HG03060 (cell line): ENCODE measurements at regions not wholly inside any gene's neighbourhood (a gene's known extent, or its start where the extent isn't known, plus 50 kb on each side); places are given as distances from the start of the nearest gene placed in this dataset.
A peak's percentile ranks its signal among the peaks of the same experiment; 100 is the strongest.

Experiments
- ATAC-seq: cut with Tn5 transposase; IDR thresholded peaks from one replicate; pipeline ENCODE4 v1.9.1; 2021; ENCODE audit warnings: low read depth, moderate number of reproducible peaks; ENCODE audit not compliant: unreplicated experiment

DNA sequence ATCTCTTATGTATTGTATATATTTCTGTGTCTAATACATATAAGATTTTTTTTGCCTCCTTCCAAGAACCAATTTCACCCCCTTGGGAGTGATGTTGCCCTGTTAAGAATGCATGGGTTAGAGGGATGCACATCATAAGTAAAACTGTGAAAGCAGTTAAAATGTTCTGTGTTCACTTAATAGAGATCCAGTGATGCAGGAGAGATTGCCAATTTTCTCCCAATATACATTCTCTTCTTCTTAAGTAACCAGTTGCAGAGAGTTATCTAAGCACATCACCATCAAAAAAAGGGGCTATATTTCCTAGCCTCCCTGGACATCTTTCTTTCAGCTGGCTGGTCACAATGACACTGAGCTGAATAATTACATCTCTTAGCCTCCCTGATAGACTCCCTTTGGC, 307.0 kb downstream of the OSTF1 start:
- no peak for ATAC-seq

DNA sequence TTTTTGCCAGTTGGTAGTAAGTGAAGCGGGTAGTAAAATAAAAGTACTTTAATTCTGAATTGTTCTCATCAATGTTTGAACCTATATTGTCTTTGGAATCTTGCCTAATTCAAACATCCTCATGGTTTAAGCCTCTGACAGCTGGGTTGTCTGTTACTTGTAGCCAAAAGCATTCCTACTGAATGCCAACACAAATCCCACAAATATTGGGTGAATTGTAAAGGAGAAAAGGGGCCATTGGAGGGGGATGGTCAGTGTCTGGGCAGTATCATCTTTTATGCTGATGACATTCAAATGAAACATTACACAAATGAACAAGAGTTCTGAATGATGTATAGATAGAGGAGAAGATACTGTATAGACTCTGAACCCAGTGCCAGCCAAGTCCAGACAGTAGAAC, 309.5 kb downstream of the OSTF1 start:
- no peak for ATAC-seq

DNA sequence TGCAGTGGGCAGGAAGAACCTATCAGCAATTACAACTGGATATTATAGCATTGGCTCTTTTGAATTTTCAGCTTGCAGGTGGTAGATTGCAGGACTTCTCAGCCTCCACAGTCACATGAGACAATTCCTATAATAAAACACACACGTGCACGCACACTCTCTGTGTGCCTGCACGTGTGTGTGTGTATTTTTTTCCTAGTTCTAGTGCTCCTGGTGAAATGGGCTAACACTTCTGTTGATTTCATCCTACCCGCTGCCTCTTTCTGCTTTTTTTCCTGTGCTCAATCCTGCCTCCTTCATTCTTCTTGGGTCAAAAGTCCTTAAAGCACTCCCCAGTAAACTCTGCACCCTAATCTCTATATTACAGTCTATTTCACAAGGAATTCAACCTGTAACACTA, 320.1 kb downstream of the OSTF1 start:
- no peak for ATAC-seq

DNA sequence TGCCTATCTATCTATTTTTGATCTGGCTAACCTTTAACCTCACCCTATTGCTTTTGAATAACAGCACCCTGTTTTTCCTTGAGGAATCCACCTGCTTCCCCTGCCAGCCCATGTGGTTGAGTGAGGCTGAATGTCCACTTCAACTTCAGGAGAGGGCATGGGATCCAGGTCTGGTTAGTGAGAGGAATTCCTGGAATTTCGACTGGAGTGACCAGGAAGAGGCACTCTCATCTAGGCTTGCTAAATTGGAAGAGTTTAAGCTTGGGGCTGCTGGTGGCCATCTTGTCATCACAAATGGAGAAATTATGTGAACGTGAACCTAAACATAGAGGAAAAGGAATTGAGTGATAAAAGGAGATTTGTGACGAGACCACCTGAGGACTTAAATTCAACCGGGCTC, 322.1 kb downstream of the OSTF1 start:
- ATAC-seq: no peak

DNA sequence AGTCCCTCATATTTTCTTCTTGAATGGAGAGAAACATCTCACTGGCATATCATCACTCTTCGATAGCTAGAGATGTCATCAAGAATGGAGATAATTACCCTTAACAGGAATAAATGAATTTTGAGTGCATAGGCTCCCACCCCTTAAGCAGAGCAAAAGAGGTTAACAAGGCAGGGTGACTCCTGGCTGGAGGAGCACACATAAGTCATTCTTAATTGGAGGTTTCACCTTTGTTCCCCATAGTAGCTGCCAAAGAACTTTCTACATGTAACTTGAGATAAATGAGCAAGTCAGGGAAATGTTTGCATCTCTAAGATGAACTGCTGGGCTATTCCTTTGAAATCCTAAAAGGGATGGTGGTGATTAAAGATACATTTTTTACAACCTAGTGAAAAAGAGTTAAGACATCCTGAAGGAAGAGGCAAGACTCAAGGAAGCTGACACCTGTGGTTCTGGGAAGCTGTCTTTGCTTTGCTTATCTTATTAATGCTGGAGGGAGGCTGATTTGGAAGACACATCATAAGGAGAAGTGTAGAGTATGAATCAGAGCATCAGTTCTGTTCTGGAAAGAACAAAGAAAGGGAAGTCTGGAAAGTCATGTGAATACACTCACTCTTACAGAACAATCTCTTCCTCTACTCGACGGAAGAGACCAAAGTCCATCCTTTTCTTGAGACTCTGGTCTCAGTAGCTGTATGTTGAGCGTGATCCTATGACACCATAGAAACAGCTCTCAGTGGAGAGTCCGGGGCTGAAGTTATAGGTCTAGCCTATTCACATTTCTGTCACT, 326.3 kb downstream of the OSTF1 start:
- ATAC-seq: no peak

DNA sequence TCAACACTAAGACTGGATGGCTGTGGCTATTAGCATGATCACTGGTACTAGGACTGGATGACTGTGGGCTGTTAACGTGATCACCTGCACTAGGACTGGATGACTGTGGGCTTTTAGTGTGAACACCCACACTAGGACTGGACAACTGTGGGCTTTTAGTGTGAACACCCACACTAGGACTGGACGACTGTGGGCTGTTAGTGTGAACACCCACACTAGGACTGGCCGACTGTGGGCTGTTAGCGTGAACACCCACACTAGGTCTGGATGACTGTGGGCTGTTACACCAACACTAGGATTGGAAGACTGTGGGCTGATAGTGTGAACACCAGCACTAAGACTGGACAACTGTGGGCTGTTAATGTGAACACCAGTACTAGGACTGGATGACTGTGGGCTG, 329.2 kb downstream of the OSTF1 start:
- ATAC-seq: no peak

DNA sequence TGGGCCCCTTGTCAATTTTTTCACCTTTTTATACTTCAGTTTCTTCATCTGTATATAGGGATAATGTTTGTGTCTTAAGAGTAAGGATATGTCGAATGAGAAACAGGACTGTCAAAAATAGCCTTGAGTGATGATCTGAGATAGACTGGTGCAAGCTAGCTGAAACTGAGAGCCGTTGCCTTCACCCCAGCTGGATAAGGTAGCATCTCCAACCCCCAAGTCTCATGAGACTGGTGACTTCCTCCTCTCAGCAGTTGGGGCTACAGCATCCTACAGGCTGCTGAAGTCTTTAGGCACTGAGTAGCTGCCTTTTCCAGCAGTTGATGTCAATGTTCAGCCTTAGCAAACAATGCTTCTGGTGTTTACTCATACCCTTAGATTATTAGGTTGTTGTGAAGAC, 330.2 kb downstream of the OSTF1 start:
- no peak for ATAC-seq

DNA sequence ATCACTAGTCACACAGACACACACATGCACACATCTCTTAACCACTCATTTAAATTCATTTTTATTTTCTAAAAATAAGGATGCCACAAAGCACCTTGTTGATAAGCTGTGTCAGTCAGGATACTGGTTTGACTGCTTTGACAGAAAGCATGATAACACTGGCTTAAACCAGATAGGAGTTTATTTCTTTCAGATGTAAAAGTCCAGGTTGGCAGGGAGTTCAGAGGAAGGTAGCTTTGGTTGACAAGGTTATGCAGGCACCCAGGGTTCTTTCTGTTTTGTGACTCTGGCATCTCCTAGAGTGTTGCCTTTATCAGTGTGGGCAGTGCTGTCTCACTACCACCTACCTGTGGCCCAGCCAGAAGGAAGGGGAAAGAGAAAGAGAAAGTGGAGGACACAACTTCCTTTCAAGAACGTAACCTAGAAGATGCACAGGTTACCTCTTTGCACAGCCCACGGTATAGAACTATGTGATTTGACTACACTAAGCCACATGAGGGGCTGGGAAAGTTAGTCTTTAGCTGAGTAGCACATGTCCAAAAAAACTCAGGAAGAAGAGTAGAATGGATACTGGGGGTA, 334.7 kb downstream of the OSTF1 start:
- no peak for ATAC-seq

DNA sequence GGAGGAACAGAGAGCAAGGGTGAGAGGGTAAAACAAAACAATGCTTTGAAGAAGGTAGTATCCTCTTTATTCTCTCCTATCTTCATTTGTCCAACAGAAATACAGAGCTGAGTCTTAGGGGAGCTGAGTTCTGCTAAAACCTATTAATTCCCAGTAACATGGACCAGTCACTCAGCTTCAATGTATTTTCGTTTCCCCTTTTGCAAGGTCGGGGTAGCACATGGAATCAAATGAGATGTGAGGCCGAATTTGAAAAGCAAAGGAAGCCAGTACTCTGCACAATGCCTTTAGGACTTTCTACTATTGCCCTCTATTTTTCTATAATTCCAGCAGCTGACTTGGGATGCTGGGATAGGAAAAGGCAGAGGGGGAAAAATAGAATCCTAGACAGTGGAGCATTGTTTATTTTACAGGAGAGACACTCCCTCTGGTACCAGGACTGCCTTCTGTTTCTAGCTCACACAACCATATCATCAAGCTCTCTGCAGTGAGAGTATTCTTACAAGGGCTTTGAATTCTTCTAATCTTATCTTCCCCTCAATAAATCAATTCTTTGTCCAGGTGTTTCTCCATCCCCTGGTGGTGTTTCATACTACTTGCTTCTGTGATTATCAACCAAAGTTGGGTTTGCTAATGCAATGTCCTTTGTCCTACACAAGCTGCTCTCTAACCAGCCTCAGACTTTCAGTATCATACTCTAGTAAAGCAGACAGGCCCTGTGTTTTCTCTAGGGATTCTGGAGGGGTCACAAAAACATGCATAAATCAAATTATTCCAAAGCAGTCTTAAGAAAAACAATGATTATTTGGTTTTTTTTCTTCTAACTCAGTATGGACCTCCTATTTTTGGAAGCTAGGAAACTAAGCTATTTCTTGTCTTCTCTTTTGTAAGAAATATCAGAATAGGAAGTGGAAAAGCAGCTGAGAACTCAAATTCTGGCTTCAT, 341.5 kb downstream of the OSTF1 start:
- no peak for ATAC-seq

DNA sequence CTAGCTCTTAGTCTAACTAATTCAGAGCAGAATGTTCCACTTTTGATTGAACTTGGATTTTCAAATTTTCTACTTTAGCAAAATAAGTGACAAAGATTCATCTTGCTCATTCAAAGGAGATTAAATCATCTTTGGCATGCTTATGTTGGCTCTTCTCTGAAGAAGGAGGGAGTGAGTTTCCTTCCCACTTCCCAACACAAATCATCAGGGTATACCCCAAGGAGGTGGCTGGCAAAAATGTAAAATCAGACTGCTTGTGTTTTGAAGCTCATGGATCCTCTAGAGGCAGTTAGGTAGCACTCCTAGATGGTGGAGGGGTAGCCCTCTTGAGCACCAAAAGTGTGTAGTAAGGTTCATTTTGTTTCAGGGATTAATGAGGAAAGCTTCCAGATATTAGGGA, 343.1 kb downstream of the OSTF1 start:
- ATAC-seq: no peak

DNA sequence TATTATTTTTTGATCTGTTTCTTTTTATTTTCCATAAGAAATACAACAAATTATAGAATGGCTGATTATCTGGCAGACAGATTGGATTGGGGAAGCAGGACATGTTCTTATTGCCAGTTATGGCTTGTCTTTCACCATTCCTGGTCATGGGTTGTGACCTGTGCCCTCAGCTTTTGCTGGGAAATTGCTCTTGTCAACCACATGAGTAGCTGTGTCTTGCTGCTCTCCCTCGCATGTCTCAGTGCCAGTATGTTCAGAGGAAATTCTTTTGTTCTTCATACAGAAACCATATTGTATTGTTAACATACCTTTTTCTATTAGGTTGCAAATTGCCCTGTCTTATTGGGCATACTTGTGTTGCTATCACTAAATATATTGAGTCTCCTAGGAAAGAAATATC, 344.1 kb downstream of the OSTF1 start:
- ATAC-seq: no peak

DNA sequence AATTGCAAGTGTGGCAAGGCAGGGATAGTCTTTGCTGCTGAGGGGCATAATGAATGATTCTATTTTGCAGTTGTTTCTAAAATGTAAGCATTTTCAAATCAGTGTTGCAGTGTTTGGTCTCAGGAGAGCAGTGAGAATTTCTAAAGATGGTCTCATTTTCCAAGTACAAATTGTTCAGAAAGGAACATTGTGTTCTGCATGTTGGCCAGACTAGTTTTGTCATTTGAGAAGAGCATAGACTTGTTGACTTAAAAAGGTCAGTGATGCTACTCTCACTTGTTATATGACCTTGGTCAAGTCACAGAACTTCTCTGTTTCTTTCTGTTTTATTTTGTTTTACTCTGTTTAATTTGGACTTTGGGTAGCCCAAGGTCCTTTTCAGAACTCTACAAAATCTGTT, 344.6 kb downstream of the OSTF1 start:
- no peak for ATAC-seq

DNA sequence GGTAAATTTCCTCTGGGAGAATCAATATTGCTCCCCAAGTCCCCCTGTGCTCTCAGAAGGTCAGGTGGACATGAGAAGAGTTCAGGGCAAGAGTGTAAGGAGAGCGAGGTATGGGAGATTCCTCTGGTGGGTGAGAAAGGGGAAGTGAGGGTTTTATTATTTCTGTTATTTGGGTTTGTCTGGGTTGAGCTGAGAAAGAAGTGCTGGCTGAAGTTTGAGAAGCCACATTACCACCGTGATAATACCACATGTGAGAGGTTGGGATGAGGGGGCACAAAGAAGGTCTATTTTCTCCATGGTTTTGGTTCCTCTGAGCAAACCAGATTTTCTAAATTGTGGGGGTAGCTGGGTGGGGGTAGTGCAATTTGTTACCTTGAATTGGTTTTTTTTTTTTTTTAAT, 350.4 kb downstream of the OSTF1 start:
- ATAC-seq: peak; percentile 46

DNA sequence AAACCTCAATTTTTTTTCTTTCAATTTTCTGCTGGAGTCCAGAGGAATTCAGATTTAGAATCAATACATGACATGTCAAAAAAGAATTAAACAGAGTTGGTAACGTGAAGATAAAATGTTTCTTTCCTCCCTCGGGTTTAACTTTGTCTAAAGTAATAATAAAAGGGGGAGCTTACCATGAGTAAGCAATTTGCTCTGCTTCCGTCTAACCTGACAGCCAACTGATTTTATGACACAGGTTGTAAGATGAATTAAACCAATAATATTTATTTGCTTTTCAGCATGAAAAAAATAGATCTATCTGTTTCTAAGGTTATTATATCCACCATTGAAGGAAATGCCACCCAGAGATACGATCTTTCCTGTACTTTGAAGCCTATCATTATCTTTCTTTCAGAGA, 352.6 kb downstream of the OSTF1 start:
- no peak for ATAC-seq

DNA sequence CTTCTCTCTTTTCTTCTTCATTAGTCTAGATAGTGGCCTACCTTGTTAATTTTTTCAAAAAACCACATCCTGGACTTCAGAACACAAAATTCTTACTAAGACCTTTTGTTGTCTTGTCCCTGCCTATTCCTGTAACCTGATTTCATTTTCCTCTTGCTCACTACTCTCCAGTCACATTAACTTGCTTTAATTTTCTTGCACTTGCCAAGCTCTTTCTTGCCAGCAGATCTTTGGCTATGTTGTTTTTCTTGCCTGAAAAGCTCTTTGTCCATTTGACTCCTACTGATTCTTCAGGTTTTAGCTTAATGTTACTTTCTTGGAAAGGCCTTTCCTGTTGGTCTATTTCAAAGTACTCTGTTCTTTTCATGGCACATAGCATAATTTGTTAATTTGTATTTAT, 356.8 kb downstream of the OSTF1 start:
- ATAC-seq: no peak

DNA sequence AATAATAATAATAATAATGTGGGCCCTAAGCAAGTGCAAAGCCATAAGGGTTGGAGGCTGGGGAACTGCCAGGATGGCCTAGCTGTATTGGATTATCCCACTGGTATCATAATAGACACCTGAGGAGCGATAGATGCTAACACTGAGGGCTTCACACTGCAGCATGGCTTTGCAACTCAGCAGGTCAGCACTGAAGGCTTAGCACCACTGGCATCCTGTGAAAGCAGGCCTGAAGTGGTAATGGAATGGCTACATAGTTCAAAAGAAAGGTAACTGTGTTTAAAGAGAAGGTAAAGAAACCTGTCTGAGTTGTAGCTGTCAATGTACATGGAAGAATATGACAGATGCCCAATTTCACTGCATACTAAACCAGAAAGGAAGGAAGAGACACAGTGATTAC, 359.0 kb downstream of the OSTF1 start:
- no peak for ATAC-seq

DNA sequence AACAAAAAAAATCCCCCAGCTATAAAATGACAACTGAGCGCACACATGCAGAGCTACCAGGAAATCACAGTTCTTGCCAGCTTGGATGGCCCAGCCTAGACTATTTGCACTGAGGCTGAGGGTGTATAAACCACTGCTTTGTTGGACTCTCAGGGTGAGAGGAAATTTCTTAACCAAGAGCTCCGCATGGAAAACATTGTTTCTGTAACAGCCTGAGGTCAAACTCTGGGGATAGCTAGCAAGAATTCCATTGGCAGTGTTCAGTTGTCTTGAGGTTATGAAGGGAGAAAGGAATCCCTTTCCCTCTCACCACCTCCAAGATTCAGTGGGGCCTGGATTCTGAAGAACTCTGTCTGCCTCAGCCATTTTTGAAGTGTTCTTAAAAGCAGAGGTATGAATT, 360.0 kb downstream of the OSTF1 start:
- ATAC-seq: no peak

DNA sequence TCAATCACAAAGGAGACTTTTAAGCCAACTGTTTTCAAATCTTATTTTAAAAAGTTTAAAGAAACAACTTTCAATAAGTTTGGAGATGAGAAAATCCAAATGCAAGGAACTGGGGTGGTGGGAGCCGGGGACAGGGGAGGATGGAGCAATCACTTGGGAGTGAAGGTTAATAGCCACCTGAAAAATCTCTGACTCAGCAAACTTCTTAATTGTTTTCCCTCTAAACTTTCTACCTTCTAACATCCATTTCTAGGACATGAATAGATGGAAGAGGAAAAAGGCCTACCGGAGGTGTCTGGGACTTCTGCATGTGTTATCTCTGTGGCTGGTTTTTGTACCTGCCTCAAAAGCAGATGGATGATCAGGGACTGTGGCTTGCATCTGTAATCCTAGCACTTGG, 360.6 kb downstream of the OSTF1 start:
- ATAC-seq: no peak

DNA sequence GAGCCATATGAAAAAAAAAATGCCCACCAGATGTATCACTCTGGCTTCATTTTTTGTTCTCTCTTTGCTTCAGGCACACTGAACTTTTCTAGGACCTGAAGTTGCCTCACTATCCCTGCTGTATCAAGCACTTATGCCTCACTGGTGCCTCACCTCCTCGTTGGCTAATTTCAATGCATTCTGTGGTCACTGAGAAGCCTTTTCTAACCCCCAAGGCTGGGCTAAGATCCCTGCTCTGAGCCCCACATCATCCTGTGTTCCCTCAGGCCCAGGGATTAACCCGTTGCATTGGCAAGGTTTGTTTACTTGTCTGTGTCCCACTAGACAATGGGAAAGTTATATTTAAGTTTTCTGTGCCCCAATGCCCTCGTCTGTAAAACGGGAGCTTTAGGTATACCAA, 362.7 kb downstream of the OSTF1 start:
- no peak for ATAC-seq

DNA sequence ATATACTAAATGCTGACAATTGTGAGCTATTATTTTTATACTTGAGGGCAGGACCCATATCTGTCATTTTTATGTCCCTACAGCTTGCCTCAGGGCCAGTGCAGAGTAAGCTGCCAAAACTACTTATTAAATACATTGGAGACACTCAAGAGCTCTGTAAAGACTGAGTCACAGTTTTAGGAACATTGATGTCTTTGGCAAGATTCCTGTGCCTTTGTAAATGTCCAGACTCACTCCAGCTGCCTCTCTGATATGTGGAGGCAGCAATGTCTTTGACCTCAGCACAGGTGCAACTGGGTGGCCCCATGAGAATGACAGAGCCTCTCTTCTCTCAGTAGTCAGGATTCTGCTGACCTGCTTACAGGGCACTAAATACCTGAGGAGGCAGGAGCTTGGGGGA, 363.2 kb downstream of the OSTF1 start:
- ATAC-seq: no peak

DNA sequence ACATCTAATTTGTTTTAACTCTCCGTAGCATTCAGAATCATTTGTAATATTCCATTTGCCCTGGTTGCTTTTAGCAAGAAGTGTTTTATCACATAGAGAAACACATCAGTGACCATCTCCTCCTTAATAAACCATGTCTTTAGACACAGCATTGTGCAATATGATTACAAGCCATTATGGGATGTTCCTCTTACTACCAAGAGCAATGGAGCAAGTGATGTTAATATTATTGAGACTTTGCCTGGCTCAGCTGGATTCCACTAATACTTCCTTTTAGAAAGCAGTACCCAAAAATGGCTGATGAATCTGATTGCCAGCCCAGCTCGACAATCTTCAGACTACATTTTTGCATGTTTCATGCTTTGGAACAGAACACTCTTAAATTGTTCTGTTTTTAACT, 364.2 kb downstream of the OSTF1 start:
- ATAC-seq: no peak

DNA sequence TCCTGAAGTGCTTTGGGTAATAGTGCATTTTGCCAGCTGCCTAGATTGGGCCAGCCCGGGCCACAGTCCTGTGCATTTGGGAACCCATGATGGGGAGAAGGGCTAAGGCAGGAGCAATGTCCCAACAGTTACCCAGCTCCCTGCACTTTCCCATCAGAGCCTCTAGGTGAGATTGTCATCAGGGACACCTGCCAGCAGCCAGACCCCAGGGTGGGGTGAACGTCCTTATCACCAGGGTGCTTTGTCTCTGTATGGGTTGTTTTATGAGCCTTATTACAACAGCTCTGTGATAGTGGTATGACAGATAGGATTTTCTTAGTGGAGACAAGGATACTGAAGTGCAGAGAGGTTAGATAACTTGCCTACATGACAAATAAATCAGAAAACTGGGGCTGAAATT, 365.7 kb downstream of the OSTF1 start:
- no peak for ATAC-seq
